ENCODE measurements at regions not wholly inside any gene's neighbourhood (a gene's known extent, or its start where the extent isn't known, plus 50 kb on each side); places are given as distances from the start of the nearest gene placed in this dataset.

- no peak for TF ChIP-seq GATA2 (IDR thresholded peaks at IDR 0.05; ENCODE audit: low read depth, low read length)
- no peak for TF ChIP-seq GATA3 (IDR thresholded peaks at IDR 0.05; ENCODE audit: low read depth, low read length)
Observed at GRCh38 chr21:25456672-25457071, 150.6 kb downstream of the MRPL39 start.
